Astrocyte (in vitro differentiated cells and primary cell): ENCODE measurements at regions not wholly inside any gene's neighbourhood (a gene's known extent, or its start where the extent isn't known, plus 50 kb on each side); places are given as distances from the start of the nearest gene placed in this dataset.

Experiments used
- DNase-seq: peaks from one replicate; pipeline ENCODE4 v3.0.0-alpha.2; 2010; ENCODE audit warnings: low read depth
- FAIRE-seq: peaks from 2 replicates; lab custom pipeline; 2011; peaks lifted over from hg19 to GRCh38; lab: Jason Lieb, UNC
- H2AFZ ChIP-seq: 2 replicates; pipeline ENCODE4 v1.6.0; 2012; ENCODE audit warnings: low read depth, low read length, inconsistent platforms
- H3K27ac ChIP-seq: 2 replicates; pipeline ENCODE4 v1.5.1; 2011; ENCODE audit warnings: low read depth, low read length, inconsistent platforms
- H3K27me3 ChIP-seq: 2 replicates; pipeline ENCODE4 v1.6.0; 2011; ENCODE audit warnings: low read length, inconsistent platforms; ENCODE audit not compliant: insufficient read depth
- H3K36me3 ChIP-seq: 2 replicates; pipeline ENCODE4 v1.5.1; 2011; ENCODE audit warnings: low read length, inconsistent platforms; ENCODE audit not compliant: insufficient read depth
- H3K4me1 ChIP-seq: 2 replicates; pipeline ENCODE4 v1.5.1; 2011; ENCODE audit warnings: low read length, inconsistent platforms; ENCODE audit not compliant: insufficient read depth
- H3K4me2 ChIP-seq: 2 replicates; pipeline ENCODE4 v1.6.0; 2012; ENCODE audit warnings: low read length, inconsistent platforms
- H3K4me3 ChIP-seq: 2 replicates; pipeline ENCODE4 v1.5.1; 2011; ENCODE audit warnings: low read depth, mild to moderate bottlenecking, low read length, inconsistent platforms; ENCODE audit not compliant: insufficient read depth
- H3K79me2 ChIP-seq: 2 replicates; pipeline ENCODE4 v1.6.0; 2012; ENCODE audit warnings: mild to moderate bottlenecking, low read length, inconsistent platforms; ENCODE audit not compliant: insufficient read depth
- H3K9ac ChIP-seq: 2 replicates; pipeline ENCODE4 v1.6.0; 2012; ENCODE audit warnings: mild to moderate bottlenecking, low read length, inconsistent platforms
- H3K9me3 ChIP-seq: 2 replicates; pipeline ENCODE4 v1.5.1; 2012; ENCODE audit warnings: low read depth, mild to moderate bottlenecking, low read length, inconsistent platforms; ENCODE audit not compliant: insufficient read depth
- H4K20me1 ChIP-seq: 2 replicates; pipeline ENCODE4 v1.6.0; 2012; ENCODE audit warnings: low read length, inconsistent platforms; ENCODE audit not compliant: insufficient read depth
- H3K27ac Mint-ChIP-seq: one replicate; pipeline ENCODE4 v1.8.0; 2021; ENCODE audit warnings: mild to moderate bottlenecking, mixed read lengths; ENCODE audit not compliant: unreplicated experiment
- H3K27me3 Mint-ChIP-seq: one replicate; pipeline ENCODE4 v1.8.0; 2021; ENCODE audit warnings: low read depth, mixed read lengths; ENCODE audit not compliant: unreplicated experiment
- H3K36me3 Mint-ChIP-seq: one replicate; pipeline ENCODE4 v1.8.0; 2021; ENCODE audit warnings: low read depth, mixed read lengths; ENCODE audit not compliant: unreplicated experiment
- H3K4me1 Mint-ChIP-seq: one replicate; pipeline ENCODE4 v1.8.0; 2021; ENCODE audit warnings: low read depth, mixed read lengths; ENCODE audit not compliant: unreplicated experiment
- H3K4me3 Mint-ChIP-seq: one replicate; pipeline ENCODE4 v1.8.0; 2021; ENCODE audit warnings: mild to moderate bottlenecking, moderate library complexity, mixed read lengths; ENCODE audit not compliant: unreplicated experiment
- H3K9me3 Mint-ChIP-seq: one replicate; pipeline ENCODE4 v1.8.0; 2021; ENCODE audit warnings: mild to moderate bottlenecking, mixed read lengths; ENCODE audit not compliant: unreplicated experiment
- EZH2 ChIP-seq: IDR thresholded peaks from 2 replicates; pipeline ENCODE4 v1.6.1; 2012; ENCODE audit warnings: mild to moderate bottlenecking, low read length, inconsistent platforms; ENCODE audit not compliant: insufficient read depth
- TF ChIP-seq, protein P1 (sequence below): IDR thresholded peaks from 2 replicates; pipeline ENCODE4 v1.5.1; 2011; ENCODE audit warnings: low read depth, mild to moderate bottlenecking, inconsistent platforms, low read length, moderate library complexity; ENCODE audit not compliant: insufficient read depth

DNA sequence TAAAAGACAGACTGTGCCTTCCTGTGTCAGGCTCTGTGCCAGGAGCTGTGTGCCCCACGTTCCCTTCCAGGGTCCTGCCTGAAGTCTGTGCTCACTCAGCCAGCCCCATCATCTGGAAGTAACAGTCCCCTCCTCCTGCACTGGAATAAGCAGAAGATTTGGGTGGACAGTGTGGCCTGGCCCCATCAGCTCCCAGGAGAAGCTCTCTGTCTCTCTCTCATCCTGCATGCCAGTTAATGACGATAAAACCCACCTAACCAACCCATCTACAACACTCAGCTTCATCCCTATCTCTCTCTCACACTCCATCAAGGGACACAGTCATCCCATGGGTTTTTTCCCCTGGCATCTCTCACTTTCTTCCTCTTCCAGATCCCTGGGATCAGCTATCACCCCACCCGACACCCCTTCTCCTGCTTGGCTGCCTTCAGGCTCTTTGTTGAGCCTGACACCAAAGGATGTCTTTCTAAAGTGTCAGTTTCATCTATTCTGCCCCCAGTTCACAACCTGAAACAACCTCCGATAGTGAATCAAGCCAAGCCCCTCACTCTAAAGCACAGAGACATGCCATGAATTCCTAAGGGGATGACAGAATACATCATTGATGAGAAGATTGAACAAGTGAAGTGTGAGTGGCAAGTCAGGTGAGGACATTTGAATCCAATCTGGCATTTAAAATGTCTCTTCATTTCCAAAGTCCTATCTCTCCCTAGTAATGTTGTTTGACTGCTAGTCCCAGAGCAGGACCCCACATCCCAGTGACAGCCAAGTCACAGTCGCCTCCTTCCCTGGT lies 91.4 kb upstream of the TOP3B start:
- H3K27ac ChIP-seq: no peak overlapping the region
- no peaks in the 10 kb centered on the region for H4K20me1 ChIP-seq
- no peak overlapping the region for H2AFZ ChIP-seq
- peaks cover 2% of the 10 kb centered on the region for H3K36me3 Mint-ChIP-seq
- peaks cover 11% of the 10 kb centered on the region for H3K4me1 Mint-ChIP-seq
- no peak for FAIRE-seq
- no peak for TF ChIP-seq EZH2
- no peaks in the 10 kb centered on the region for H3K9me3 ChIP-seq
- peaks cover 3% of the 10 kb centered on the region for H3K9me3 Mint-ChIP-seq
- H3K4me3 ChIP-seq: no peak overlapping the region
- H3K9ac ChIP-seq: no peak overlapping the region
- H3K79me2 ChIP-seq: no peaks in the 10 kb centered on the region
- H3K27ac Mint-ChIP-seq: no peak overlapping the region
- DNase-seq: no peak
- no peak overlapping the region for H3K4me3 Mint-ChIP-seq
- no peak overlapping the region for H3K4me2 ChIP-seq
- H3K36me3 ChIP-seq: no peaks in the 10 kb centered on the region
- H3K27me3 ChIP-seq: peaks cover 16% of the 10 kb centered on the region
- H3K4me1 ChIP-seq: no peaks in the 10 kb centered on the region
- peaks cover 73% of the 10 kb centered on the region for H3K27me3 Mint-ChIP-seq

DNA sequence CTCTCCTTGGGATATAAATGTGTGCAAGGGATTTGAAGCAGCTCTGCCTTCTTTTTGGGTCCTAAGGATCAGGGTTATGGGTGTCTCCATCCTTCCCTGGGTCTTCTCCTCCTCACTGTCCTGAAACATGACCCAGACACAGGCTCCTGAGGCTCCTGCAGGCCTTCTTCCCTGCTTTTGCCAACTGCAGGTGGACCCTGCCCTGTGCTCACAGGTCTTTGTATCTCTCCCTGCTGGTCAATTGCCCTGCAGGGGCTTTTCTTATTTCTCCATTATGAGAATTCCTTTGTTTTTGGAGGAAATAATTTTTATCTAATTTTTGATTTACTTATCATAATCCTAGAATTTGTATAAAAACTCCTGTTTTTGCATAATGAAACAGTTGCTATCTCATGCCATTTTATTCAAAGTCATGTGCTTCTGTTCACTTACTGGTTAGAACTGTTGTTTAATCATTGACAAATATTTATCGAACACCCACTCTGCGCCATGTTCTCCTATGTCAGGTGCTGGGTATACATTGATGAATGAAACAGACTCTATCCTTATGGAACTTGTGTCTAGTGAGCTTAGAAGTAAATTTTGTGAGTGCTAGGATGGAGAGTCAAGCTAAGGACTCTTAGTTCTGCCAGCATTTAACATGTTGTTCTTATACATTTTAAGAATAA lies 89.7 kb upstream of the TOP3B start:
- Histone ChIP-seq H3K27ac (no peak overlapping the region), H4K20me1 (no peaks in the 10 kb centered on the region), H3K9ac (no peak overlapping the region), H3K4me3 (no peak overlapping the region), H2AFZ (no peak overlapping the region), H3K27me3 (peaks cover 16% of the 10 kb centered on the region), H3K4me1 (no peaks in the 10 kb centered on the region), H3K79me2 (no peaks in the 10 kb centered on the region), H3K9me3 (no peaks in the 10 kb centered on the region), H3K36me3 (no peaks in the 10 kb centered on the region), H3K4me2 (no peak overlapping the region)
- TF ChIP-seq, protein P1, sequence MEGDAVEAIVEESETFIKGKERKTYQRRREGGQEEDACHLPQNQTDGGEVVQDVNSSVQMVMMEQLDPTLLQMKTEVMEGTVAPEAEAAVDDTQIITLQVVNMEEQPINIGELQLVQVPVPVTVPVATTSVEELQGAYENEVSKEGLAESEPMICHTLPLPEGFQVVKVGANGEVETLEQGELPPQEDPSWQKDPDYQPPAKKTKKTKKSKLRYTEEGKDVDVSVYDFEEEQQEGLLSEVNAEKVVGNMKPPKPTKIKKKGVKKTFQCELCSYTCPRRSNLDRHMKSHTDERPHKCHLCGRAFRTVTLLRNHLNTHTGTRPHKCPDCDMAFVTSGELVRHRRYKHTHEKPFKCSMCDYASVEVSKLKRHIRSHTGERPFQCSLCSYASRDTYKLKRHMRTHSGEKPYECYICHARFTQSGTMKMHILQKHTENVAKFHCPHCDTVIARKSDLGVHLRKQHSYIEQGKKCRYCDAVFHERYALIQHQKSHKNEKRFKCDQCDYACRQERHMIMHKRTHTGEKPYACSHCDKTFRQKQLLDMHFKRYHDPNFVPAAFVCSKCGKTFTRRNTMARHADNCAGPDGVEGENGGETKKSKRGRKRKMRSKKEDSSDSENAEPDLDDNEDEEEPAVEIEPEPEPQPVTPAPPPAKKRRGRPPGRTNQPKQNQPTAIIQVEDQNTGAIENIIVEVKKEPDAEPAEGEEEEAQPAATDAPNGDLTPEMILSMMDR: no peak
- no peak for TF ChIP-seq EZH2
- Mint-ChIP-seq H3K9me3 (peaks cover 4% of the 10 kb centered on the region), H3K4me1 (peaks cover 11% of the 10 kb centered on the region), H3K4me3 (no peak overlapping the region), H3K27ac (no peak overlapping the region), H3K27me3 (peaks cover 73% of the 10 kb centered on the region), H3K36me3 (peaks cover 2% of the 10 kb centered on the region)
- DNase-seq (no peak), FAIRE-seq (no peak)

DNA sequence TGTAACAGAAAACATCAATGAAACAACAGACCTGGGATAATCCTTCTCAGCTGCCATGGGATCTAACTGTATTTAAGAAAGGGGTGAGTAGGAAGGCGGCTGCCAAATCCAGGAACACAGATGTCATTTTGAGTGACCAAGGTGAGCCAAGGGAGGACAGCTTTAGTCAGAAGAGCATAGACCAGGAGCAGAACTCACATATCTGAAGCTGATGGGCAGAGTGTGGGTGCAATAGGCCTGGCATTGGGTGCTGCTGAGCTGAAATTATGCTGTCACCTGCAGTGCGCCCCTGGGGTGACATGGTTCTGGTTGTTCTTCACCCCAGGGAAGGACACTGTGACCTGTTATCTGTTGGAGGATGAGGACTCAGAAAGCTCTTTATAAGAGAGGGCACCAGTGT lies 88.9 kb upstream of the TOP3B start:
- DNase-seq (no peak), FAIRE-seq (no peak)
- Histone ChIP-seq H3K4me1 (no peaks in the 10 kb centered on the region), H3K4me2 (no peak overlapping the region), H3K4me3 (no peak overlapping the region), H3K36me3 (no peaks in the 10 kb centered on the region), H3K27me3 (peaks cover 14% of the 10 kb centered on the region), H3K79me2 (no peaks in the 10 kb centered on the region), H3K9ac (no peak overlapping the region), H3K9me3 (no peaks in the 10 kb centered on the region), H4K20me1 (no peaks in the 10 kb centered on the region), H3K27ac (no peak overlapping the region), H2AFZ (no peak overlapping the region)
- Mint-ChIP-seq H3K9me3 (peaks cover 4% of the 10 kb centered on the region), H3K4me3 (no peak overlapping the region), H3K27me3 (peaks cover 73% of the 10 kb centered on the region), H3K27ac (no peak overlapping the region), H3K4me1 (peaks cover 11% of the 10 kb centered on the region), H3K36me3 (peaks cover 2% of the 10 kb centered on the region)
- TF ChIP-seq, protein P1: no peak
- TF ChIP-seq EZH2: no peak
